Activated naive CD4-positive, alpha-beta T cell treated with anti-CD3 and anti-CD28 coated beads for 36 hours (primary cell): ENCODE measurements at regions not wholly inside any gene's neighbourhood (a gene's known extent, or its start where the extent isn't known, plus 50 kb on each side); places are given as distances from the start of the nearest gene placed in this dataset.

Experiments used
- CTCF ChIA-PET: fragments of 350-600 bp; sonication (Branson Sonifier 250); formaldehyde crosslinking; loops from one replicate; lab custom pipeline; 2021; ENCODE audit warnings: antibody characterized with exemption; lab: Charles Lee
- DNase-seq: peaks from one replicate; pipeline ENCODE4 v3.0.0-alpha.2; 2020
- H3K27ac Mint-ChIP-seq: one replicate; pipeline ENCODE4 v1.8.0; 2021; ENCODE audit warnings: mild to moderate bottlenecking, mixed read lengths
- H3K27me3 Mint-ChIP-seq: one replicate; pipeline ENCODE4 v1.8.0; 2021; ENCODE audit warnings: low read depth, mixed read lengths
- H3K36me3 Mint-ChIP-seq: one replicate; pipeline ENCODE4 v1.8.0; 2021; ENCODE audit warnings: low read depth, mixed read lengths
- H3K4me1 Mint-ChIP-seq: one replicate; pipeline ENCODE4 v1.8.0; 2021; ENCODE audit warnings: low read depth, mixed read lengths
- H3K4me3 Mint-ChIP-seq: one replicate; pipeline ENCODE4 v1.8.0; 2021; ENCODE audit warnings: mild to moderate bottlenecking, moderate library complexity, mixed read lengths
- H3K9me3 Mint-ChIP-seq: one replicate; pipeline ENCODE4 v1.8.0; 2021; ENCODE audit warnings: mixed read lengths
- intact Hi-C: fragments of 100-400 bp; cut with micrococcal nuclease; formaldehyde crosslinking; loops from one replicate; pipeline ENCODE4 v1.15.1; 2023

DNA sequence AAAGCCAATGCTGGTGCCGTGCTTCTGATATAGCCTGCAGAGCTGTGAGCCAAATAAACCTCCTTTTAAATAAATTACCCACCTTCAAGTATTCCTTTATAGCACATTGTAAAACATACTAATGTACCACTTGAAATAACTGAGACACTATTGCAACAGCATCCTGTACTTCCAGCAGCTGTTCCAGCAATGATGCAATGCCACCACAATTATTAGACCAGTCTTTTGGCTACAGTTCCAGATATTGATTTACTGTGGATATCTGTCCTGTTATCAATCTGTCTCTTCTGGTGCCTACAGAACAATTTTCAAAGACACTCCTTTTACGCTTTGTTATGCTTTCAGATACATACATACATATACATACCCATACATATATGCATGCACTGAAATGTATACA, 567.9 kb downstream of the TAF11L14 start:
- intact Hi-C loops: no loop called here
- no peak for DNase-seq
- Mint-ChIP-seq H3K4me1 (no peaks in the 10 kb centered on the region), H3K27ac (no peak overlapping the region), H3K36me3 (no peaks in the 10 kb centered on the region), H3K27me3 (no peaks in the 10 kb centered on the region), H3K9me3 (peaks cover 13% of the 10 kb centered on the region), H3K4me3 (no peak overlapping the region)
- CTCF ChIA-PET: no interaction called here

DNA sequence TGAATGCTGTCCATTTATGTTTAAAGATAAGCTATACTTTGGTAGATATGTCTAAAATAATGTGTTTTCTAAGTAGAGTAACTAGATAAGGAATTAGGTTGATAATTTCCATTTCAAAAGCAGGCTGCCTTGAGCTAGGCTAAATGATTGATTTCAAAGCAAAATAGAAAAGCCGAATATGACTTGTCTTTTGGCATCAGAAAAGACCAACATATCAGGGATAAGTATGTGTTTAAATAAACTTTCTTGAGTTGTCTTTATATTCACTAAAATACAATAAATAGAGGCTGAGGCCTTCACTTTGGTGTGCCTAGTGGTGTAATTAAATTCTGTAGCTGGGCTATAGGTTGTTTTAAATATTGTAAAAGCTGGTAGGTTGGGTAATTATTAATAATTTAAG, 569.0 kb downstream of the TAF11L14 start:
- H3K9me3 Mint-ChIP-seq: peaks cover 11% of the 10 kb centered on the region
- intact Hi-C loops: no loop called here
- H3K4me1 Mint-ChIP-seq: no peaks in the 10 kb centered on the region
- DNase-seq: no peak
- H3K4me3 Mint-ChIP-seq: no peak overlapping the region
- CTCF ChIA-PET: interaction anchor here (0.6 kb wide), 1 partner anchor 875 kb away, joined by 3 read pairs; no protein-coding TSS in a partner anchor
- H3K27me3 Mint-ChIP-seq: no peaks in the 10 kb centered on the region
- H3K36me3 Mint-ChIP-seq: no peaks in the 10 kb centered on the region
- H3K27ac Mint-ChIP-seq: no peak overlapping the region

DNA sequence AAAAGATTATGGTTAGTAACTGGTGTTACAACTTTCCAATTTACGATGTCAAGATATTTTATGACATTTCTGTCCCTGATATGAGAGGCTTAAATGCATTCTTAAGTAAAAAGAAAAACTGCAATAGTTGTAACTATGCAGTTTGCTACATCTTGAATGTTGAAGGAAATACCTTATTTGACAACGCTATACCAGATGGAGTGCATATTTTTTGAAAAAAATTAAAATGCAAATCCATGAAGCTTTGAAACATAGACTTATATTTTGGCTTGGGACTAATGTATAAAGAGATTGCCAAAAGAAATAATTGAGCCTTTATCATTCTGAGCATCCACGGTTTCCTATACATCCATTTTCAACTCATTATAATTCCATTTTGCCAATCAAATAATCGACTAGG, 579.4 kb downstream of the TAF11L14 start:
- DNase-seq: no peak
- H3K27me3 Mint-ChIP-seq: no peaks in the 10 kb centered on the region
- intact Hi-C loops: no loop called here

DNA sequence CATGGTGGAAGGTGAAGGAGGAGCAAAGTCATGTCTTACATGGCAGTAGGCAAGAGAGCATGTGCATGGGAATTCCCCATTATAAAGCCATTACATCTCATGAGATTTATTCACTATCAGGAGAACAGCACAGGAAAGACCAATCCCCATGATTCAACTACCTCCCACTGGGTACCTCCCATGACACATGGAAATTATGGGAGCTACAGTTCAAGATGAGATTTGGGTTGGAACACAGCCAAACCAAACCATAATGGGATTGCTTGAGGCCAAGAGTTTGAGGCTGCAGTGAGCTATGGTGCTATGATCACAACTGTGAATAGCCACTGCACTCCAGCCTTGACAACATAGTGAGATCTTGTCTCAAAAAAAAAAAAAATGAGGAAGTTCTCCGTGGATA, 581.8 kb downstream of the TAF11L14 start:
- peaks cover 12% of the 10 kb centered on the region for H3K9me3 Mint-ChIP-seq
- H3K36me3 Mint-ChIP-seq: no peaks in the 10 kb centered on the region
- H3K4me3 Mint-ChIP-seq: no peak overlapping the region
- no peaks in the 10 kb centered on the region for H3K27me3 Mint-ChIP-seq
- no peak for DNase-seq
- CTCF ChIA-PET: interaction anchor here (0.6 kb wide), 1 partner anchor 104 kb away, joined by 4 read pairs; no protein-coding TSS in a partner anchor
- H3K27ac Mint-ChIP-seq: no peak overlapping the region
- H3K4me1 Mint-ChIP-seq: no peaks in the 10 kb centered on the region
- intact Hi-C loops: no loop called here

More for the DNA sequence above, 579.4 kb downstream of the TAF11L14 start:
- Mint-ChIP-seq H3K4me1 (no peaks in the 10 kb centered on the region), H3K9me3 (peaks cover 13% of the 10 kb centered on the region), H3K4me3 (no peak overlapping the region), H3K36me3 (no peaks in the 10 kb centered on the region), H3K27ac (no peak overlapping the region)
- CTCF ChIA-PET: no interaction called here

DNA sequence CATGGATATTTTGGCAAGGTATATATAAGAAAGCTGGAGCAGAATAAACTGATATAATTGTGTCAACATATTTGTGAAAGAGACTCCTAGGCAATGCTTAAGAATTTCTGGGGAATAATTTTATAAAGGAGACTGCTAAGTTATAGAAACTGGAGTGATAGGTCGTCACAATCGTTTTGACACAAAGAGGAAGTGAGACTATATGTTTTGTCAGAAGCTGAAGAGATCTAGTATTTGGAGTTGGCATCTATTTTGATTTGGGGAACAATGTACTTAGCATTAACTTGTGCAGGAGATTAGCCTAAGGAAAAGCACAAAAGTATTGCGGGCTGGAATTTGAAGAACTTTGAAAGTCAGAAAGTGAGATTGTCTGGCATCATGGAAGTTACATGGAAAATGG, 582.5 kb downstream of the TAF11L14 start:
- no peak for DNase-seq
- H3K4me3 Mint-ChIP-seq: no peak overlapping the region
- H3K27ac Mint-ChIP-seq: no peak overlapping the region
- CTCF ChIA-PET: no interaction called here
- no peaks in the 10 kb centered on the region for H3K27me3 Mint-ChIP-seq
- H3K9me3 Mint-ChIP-seq: peaks cover 12% of the 10 kb centered on the region
- intact Hi-C loops: no loop called here
- no peaks in the 10 kb centered on the region for H3K4me1 Mint-ChIP-seq
- no peaks in the 10 kb centered on the region for H3K36me3 Mint-ChIP-seq

DNA sequence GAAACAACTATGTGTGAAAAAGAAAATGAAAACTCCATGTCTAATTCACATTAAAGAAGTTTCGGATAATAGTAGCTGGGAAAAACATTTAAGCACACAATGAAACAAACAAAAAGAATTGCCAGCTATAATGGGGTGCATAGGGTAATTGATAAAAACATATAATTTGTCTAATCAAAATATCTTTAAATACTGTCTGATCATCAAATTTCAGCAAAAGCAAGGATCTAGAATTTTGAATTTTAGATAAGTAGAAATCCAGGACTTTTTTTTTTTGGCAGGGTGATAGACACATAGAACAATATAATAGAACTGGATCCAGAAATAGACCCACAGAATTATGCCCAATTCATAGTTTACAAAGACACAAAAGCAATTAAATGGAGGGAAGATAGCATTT, 585.0 kb downstream of the TAF11L14 start:
- no peaks in the 10 kb centered on the region for H3K4me1 Mint-ChIP-seq
- DNase-seq: no peak
- H3K4me3 Mint-ChIP-seq: no peak overlapping the region
- H3K36me3 Mint-ChIP-seq: no peaks in the 10 kb centered on the region
- CTCF ChIA-PET: no interaction called here
- intact Hi-C loops: no loop called here
- H3K27me3 Mint-ChIP-seq: no peaks in the 10 kb centered on the region
- H3K27ac Mint-ChIP-seq: no peak overlapping the region
- peaks cover 12% of the 10 kb centered on the region for H3K9me3 Mint-ChIP-seq

DNA sequence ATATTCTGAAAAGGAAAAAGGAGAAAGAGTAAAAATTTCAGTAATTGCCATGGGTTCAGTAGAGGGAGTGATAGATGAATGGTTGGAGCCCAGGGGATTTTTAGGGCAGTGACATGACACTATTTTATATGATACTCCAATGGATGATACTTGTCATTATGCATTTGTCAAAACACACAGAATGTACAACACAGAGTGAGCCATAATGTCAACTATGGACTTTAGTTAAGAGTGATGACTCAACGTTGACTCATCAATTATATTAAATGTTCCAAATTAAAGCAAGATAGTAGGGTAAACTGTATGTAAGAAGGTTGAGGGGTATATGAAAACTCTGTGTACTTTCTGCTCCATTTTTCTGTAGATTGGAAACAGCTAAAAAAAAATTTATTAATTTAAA, 586.4 kb downstream of the TAF11L14 start:
- CTCF ChIA-PET: no interaction called here
- intact Hi-C loops: no loop called here
- no peaks in the 10 kb centered on the region for H3K4me1 Mint-ChIP-seq
- DNase-seq: no peak
- peaks cover 9% of the 10 kb centered on the region for H3K9me3 Mint-ChIP-seq
- H3K4me3 Mint-ChIP-seq: no peak overlapping the region
- H3K27ac Mint-ChIP-seq: no peak overlapping the region
- H3K36me3 Mint-ChIP-seq: no peaks in the 10 kb centered on the region
- no peaks in the 10 kb centered on the region for H3K27me3 Mint-ChIP-seq

DNA sequence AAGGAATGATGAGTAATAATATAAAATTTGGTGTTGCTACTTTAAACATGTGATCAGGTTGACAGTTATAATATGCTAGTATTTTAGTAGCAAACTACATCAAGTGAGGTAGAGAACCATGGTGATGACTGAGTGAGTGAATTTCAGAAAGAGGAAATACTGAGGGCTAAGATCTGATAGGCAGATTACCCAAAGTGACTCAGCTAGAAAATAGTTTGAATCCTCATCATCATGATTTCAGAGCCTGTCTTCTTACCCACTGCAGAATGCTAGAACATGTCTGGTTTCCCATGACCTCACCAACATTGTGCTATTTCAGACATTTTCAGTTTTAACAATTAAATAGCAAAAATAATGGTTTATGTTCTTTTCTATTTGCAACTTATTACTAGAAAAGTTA, 602.1 kb downstream of the TAF11L14 start:
- H3K27ac Mint-ChIP-seq: no peak overlapping the region
- H3K27me3 Mint-ChIP-seq: no peaks in the 10 kb centered on the region
- H3K36me3 Mint-ChIP-seq: no peaks in the 10 kb centered on the region
- CTCF ChIA-PET: no interaction called here
- peaks cover 1% of the 10 kb centered on the region for H3K9me3 Mint-ChIP-seq
- no peak for DNase-seq
- H3K4me1 Mint-ChIP-seq: no peaks in the 10 kb centered on the region
- no peak overlapping the region for H3K4me3 Mint-ChIP-seq
- intact Hi-C loops: no loop called here

DNA sequence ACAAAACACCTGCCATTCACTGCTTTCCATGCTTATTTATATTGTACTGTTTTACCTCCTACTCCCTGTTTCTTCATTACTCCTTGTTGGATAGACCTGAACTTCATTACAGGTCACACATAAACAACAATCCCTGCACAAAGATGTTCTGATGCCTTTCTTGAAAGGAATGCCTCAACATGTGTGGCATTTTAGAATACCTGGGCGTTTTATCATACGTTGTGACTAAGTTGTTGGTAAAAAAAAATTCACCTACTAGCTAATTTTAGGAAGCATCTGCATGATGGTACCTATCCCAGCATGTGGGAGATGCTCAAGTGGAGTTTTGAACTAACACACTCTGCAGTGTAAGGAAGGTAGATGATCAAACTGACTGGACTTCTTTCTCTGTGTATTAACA, 604.1 kb downstream of the TAF11L14 start:
- no peaks in the 10 kb centered on the region for H3K4me1 Mint-ChIP-seq
- no peaks in the 10 kb centered on the region for H3K27me3 Mint-ChIP-seq
- no peaks in the 10 kb centered on the region for H3K36me3 Mint-ChIP-seq
- H3K9me3 Mint-ChIP-seq: peaks cover 1% of the 10 kb centered on the region
- CTCF ChIA-PET: no interaction called here
- H3K4me3 Mint-ChIP-seq: no peak overlapping the region
- H3K27ac Mint-ChIP-seq: no peak overlapping the region
- no peak for DNase-seq
- intact Hi-C loops: no loop called here

DNA sequence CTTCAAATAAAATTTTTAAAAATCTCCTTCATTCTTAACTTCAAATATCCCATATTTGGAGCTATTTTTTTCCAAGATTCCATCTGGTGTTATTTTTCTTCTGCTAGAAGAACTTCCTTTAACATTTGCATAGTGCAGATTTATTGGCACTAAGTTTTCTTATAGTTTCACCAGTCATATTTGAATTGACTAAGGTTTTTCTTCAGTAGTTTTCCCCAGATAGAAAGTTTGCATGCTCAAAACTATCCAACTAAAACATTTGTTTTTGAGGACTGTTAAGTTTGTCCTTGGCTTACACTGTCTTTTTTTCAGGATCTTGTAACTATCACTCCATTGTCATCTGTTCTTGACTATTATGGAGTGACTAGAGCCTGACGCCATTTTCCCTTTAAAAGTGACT, 606.7 kb downstream of the TAF11L14 start:
- no peak overlapping the region for H3K27ac Mint-ChIP-seq
- no peak overlapping the region for H3K4me3 Mint-ChIP-seq
- H3K27me3 Mint-ChIP-seq: no peaks in the 10 kb centered on the region
- no peaks in the 10 kb centered on the region for H3K36me3 Mint-ChIP-seq
- intact Hi-C loops: no loop called here
- H3K9me3 Mint-ChIP-seq: peaks cover 1% of the 10 kb centered on the region
- H3K4me1 Mint-ChIP-seq: no peaks in the 10 kb centered on the region
- no peak for DNase-seq
- CTCF ChIA-PET: no interaction called here

DNA sequence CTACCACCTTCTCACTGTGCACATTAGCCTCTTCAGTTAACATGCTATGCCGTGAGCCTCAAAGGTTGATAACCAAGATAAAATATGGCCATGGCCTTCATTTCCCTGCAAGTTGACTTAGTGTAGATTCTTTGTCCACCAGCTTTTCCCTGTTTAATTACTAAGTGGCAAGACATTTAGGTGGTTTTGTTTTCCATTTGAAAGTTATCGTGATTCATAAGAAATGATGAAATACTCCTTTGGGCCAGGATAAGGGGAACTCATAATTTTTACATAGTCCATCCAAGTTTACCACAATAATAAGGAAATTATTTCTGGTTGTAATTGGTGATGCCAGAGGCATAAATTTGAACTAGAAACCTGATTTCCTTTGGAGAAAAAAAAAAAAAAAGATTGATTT, 609.6 kb downstream of the TAF11L14 start:
- Mint-ChIP-seq H3K4me1 (no peaks in the 10 kb centered on the region), H3K36me3 (no peaks in the 10 kb centered on the region), H3K27me3 (no peaks in the 10 kb centered on the region), H3K27ac (no peak overlapping the region), H3K9me3 (peaks cover 9% of the 10 kb centered on the region), H3K4me3 (no peak overlapping the region)
- DNase-seq: no peak
- CTCF ChIA-PET: no interaction called here
- intact Hi-C loops: no loop called here

DNA sequence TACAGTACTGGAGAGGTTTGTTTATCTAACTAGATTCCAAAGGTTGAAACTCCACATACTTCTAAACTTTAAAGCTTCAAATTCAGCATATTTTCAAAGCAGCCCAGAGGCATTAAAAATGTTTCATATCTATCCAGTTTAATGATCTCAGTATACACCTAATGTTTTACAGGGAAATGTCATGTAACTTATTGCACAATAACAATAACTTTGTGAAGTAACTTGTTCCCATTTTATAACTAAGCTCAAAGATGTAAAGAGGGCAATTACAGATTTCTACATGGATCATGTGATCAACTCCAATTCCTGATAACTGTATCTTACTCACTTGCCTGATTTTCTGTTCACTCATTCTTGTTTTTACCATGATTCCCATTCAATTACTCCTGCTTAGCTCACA, 610.0 kb downstream of the TAF11L14 start:
- no peaks in the 10 kb centered on the region for H3K4me1 Mint-ChIP-seq
- CTCF ChIA-PET: no interaction called here
- intact Hi-C loops: no loop called here
- no peaks in the 10 kb centered on the region for H3K36me3 Mint-ChIP-seq
- no peak overlapping the region for H3K27ac Mint-ChIP-seq
- no peak for DNase-seq
- no peaks in the 10 kb centered on the region for H3K27me3 Mint-ChIP-seq
- peaks cover 9% of the 10 kb centered on the region for H3K9me3 Mint-ChIP-seq
- H3K4me3 Mint-ChIP-seq: no peak overlapping the region

DNA sequence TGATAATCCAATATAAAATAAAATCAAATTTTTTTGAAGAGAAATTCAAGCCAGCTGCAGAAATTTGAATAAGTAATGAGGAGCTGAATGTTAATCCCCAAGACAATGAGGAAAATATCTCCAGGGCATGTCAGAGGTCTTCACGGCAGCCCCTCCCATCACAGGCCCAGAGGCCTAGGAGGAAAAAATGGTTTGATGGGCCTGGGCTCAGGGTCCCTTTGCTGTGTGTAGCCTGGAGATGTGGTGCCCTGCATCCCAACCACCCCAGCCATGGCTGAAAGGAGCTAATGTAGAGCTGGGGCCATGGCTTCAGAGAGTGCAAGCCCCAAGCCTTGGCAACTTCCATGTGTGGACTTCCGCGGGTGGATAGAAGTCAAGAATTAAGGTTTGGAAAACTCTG, 618.3 kb downstream of the TAF11L14 start:
- Mint-ChIP-seq H3K4me1 (no peaks in the 10 kb centered on the region), H3K27ac (no peak overlapping the region), H3K36me3 (no peaks in the 10 kb centered on the region), H3K9me3 (peaks cover 24% of the 10 kb centered on the region), H3K27me3 (no peaks in the 10 kb centered on the region), H3K4me3 (no peak overlapping the region)
- no peak for DNase-seq
- intact Hi-C loops: no loop called here
- CTCF ChIA-PET: no interaction called here
